ENCODE measurements at regions not wholly inside any gene's neighbourhood (a gene's known extent, or its start where the extent isn't known, plus 50 kb on each side); places are given as distances from the start of the nearest gene placed in this dataset.

- no peak for DNase-seq (ENCODE audit: low read depth, low spot score)
- CTCF ChIA-PET, result no interaction called here
- Histone ChIP-seq H3K9me3 (ENCODE audit: control insufficient read depth, insufficient read depth, low read length) (peaks cover 2% of the 10 kb centered on the region; the same call in 1 of the 2 replicates), H3K27ac (ENCODE audit: low read depth, low read length) (no peak overlapping the region), H3K4me3 (ENCODE audit: low read depth, low read length) (no peak overlapping the region), H3K27me3 (ENCODE audit: control insufficient read depth, insufficient read depth, low read length) (no peaks in the 10 kb centered on the region)
- no peak for TF ChIP-seq CTCF (IDR thresholded peaks at IDR 0.05; ENCODE audit: low read depth, low read length)
- POLR2A ChIA-PET, result no interaction called here
These were observed 481.9 kb upstream of the NOVA1 start for GRCh38 chr14:27079716-27080115.

- Histone ChIP-seq H3K27ac (ENCODE audit: low read depth, low read length) (no peak overlapping the region), H3K27me3 (ENCODE audit: control insufficient read depth, insufficient read depth, low read length) (no peaks in the 10 kb centered on the region), H3K4me3 (ENCODE audit: low read depth, low read length) (no peak overlapping the region), H3K9me3 (ENCODE audit: control insufficient read depth, insufficient read depth, low read length) (peaks cover 2% of the 10 kb centered on the region; the same call in 1 of the 2 replicates)
- CTCF ChIA-PET, result no interaction called here
- TF ChIP-seq CTCF (IDR thresholded peaks at IDR 0.05; ENCODE audit: low read depth, low read length), result no peak
- DNase-seq (ENCODE audit: low read depth, low spot score), result no peak
- POLR2A ChIA-PET, result no interaction called here
These were observed 487.7 kb upstream of the NOVA1 start for GRCh38 chr14:27085500-27085899.

GRCh38 chr14:27090716-27091115 lies 492.9 kb upstream of the NOVA1 start:
- Histone ChIP-seq H3K27ac (ENCODE audit: low read depth, low read length) (no peak overlapping the region), H3K4me3 (ENCODE audit: low read depth, low read length) (no peak overlapping the region), H3K27me3 (ENCODE audit: control insufficient read depth, insufficient read depth, low read length) (no peaks in the 10 kb centered on the region), H3K9me3 (ENCODE audit: control insufficient read depth, insufficient read depth, low read length) (peaks cover 3% of the 10 kb centered on the region; the same call in 1 of the 2 replicates)
- no peak for TF ChIP-seq CTCF (IDR thresholded peaks at IDR 0.05; ENCODE audit: low read depth, low read length)
- POLR2A ChIA-PET, result no interaction called here
- no peak for DNase-seq (ENCODE audit: low read depth, low spot score)
- CTCF ChIA-PET, result no interaction called here

GRCh38 chr14:27091973-27092372 lies 494.1 kb upstream of the NOVA1 start:
- H3K27me3 ChIP-seq (ENCODE audit: control insufficient read depth, insufficient read depth, low read length), result no peaks in the 10 kb centered on the region
- ChIA-PET POLR2A (no interaction called here), CTCF (no interaction called here)
- peaks cover 3% of the 10 kb centered on the region; the same call in 1 of the 2 replicates for H3K9me3 ChIP-seq (ENCODE audit: control insufficient read depth, insufficient read depth, low read length)
- H3K4me3 ChIP-seq (ENCODE audit: low read depth, low read length), result no peak overlapping the region
- no peak overlapping the region for H3K27ac ChIP-seq (ENCODE audit: low read depth, low read length)
- no peak for TF ChIP-seq CTCF (IDR thresholded peaks at IDR 0.05; ENCODE audit: low read depth, low read length)
- DNase-seq (ENCODE audit: low read depth, low spot score), result no peak

GRCh38 chr14:27096091-27096490 lies 498.3 kb upstream of the NOVA1 start:
- Histone ChIP-seq H3K27me3 (ENCODE audit: control insufficient read depth, insufficient read depth, low read length) (no peaks in the 10 kb centered on the region), H3K9me3 (ENCODE audit: control insufficient read depth, insufficient read depth, low read length) (peaks cover 13% of the 10 kb centered on the region; the same call in 1 of the 2 replicates), H3K4me3 (ENCODE audit: low read depth, low read length) (no peak overlapping the region), H3K27ac (ENCODE audit: low read depth, low read length) (no peak overlapping the region)
- ChIA-PET CTCF (interaction anchor here (0.6 kb wide), 1 partner anchor 928 kb away, joined by 3 read pairs; no protein-coding TSS in a partner anchor), POLR2A (no interaction called here)
- TF ChIP-seq CTCF (IDR thresholded peaks at IDR 0.05; ENCODE audit: low read depth, low read length), result no peak
- DNase-seq (ENCODE audit: low read depth, low spot score), result no peak
